ENCODE measurements at regions not wholly inside any gene's neighbourhood (a gene's known extent, or its start where the extent isn't known, plus 50 kb on each side); places are given as distances from the start of the nearest gene placed in this dataset.

DNA sequence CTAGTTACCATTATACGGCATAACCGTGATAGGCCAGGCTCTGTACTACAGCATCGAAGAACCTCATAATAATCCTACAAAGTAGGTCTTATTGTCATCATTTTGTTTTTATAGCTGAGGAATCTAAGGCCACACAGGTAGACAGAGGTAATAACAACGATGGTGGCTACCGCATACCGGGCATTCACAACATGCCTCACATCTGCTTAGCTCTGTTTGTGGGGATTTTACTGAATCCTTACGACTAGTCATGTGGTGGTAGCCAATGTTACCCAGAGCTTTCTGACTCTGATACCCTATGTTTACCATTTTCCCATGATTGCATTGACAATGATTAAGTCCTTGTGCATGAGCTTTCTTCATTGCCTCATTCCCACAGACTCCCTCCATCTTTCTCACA lies 269.4 kb downstream of the TCF7L2 start:
- DNase-seq (ENCODE audit: low spot score): no peak

DNA sequence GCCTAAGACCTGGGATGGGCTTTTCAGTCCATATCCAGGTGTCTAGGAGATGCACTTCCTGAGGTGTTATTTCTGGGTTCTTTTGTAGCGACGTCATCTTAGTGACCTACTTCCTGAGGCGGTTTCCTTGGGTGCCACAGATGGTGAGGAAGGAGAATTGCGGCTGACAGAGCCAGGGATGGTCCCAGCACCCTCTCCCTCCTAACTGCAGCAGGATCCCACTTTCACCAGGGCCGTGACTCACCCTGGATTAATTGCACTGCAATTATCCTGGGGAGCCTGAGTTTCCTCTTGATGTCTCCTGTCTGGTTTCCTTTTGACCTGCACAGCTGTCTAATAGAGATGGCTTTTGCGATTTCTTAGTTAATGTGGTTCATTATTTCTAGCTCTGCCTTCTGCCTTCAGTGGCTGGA lies 271.7 kb downstream of the TCF7L2 start:
- no peak for DNase-seq (ENCODE audit: low spot score)

GRCh38 chr10:113222207-113222606 lies 272.2 kb downstream of the TCF7L2 start:
- no peak for DNase-seq (ENCODE audit: low spot score)

- DNase-seq (ENCODE audit: low spot score): no peak
These were observed 275.3 kb downstream of the TCF7L2 start for GRCh38 chr10:113225364-113225763.

GRCh38 chr10:113225903-113226302 lies 275.9 kb downstream of the TCF7L2 start:
- DNase-seq (ENCODE audit: low spot score): no peak

DNA sequence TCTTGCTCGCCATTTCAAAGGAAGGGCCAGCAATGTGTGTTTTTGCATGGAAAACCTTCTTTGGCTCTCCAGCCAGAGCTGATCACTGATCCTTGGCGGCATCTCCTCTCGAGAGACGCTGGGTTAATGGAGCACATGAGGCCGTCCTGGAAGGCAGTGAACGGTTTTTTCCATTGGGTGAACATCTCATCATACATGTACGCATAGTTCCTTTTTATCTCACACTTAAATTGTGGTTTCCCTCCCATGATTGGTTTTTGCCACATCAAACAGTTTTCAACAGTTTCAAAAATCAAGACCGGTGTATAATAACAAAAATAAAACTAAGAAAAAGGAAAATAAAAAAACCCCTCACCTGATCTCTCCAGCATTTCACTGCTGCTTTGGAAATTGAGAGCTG lies 276.4 kb downstream of the TCF7L2 start:
- DNase-seq (ENCODE audit: low spot score): no peak

GRCh38 chr10:113226831-113227445 lies 276.9 kb downstream of the TCF7L2 start:
- no peak for DNase-seq (ENCODE audit: low spot score)

DNA sequence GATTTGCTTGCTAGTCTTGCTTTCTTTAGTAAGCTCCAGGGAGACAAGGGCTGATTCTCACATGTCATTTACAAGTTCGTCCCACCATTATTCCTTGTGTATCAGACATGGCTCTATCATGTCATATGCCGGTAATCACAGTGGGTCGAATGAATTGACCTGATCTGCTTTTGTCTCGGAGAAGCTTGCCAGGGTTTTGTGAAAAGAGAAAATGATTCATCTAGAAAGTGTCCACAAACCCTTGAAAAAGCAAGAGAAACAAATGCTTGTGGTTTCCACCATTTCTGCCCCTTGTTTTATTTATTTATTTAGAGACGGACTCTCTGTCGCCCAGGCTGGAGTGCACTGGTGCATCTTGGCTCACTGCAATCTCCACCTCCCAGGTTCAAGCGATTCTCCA lies 278.5 kb downstream of the TCF7L2 start:
- no peak for DNase-seq (ENCODE audit: low spot score)

DNA sequence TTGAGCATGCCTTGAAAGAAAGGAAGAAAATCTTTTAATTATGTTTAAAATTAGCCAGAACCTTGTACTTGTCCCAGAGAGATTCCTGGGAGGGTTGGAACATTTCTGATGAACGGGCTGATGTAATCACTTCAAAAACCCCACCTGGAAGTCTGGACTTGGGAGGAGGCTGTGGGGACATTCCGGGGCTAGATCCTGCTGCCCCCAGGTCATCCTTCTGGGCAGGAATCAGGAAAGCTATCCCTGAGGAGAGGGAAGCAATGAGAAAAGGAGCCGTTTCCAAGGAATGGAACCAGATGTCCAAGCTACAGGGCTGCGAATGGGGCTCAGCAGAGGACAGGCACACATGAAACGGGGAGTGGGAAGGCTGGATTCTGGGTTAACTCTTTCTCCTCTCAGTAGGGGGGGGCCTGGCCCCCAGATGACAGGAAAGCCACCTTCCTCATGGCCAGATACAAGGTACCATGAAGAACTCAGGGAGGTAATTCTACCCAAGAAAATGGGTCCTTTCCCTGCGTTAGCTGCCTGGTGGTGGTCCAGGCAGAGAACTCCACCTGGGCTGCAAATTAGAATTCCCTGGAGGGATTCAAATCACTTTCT lies 280.1 kb downstream of the TCF7L2 start:
- DNase-seq (ENCODE audit: low spot score): no peak

DNA sequence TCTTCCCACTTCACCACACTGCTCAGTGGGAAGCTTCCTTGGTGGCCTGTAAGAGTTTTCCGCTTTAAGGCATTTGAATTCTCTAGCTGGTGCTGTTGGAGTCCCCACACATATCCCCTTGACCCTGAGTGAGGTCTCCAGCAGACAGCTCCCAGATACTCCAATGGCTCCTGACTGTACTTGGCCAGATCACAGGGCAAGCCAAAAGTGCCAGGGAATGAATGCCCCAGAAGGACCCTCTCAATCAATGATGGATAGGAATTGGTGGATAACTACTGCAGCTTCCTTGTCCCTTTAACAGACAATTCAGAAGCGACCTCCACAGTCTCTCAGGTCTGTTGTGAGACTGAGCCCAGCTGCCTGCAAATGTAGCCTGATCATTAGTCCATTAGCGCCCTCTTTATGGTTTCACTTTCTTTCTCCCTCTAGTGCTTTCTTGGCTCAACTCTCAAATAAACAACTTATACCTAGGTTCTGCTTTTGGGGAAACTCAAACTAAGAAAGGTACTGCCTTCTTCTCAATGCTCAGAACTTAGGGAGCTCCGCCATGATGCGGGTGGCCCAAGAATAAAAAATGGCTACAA lies 283.0 kb downstream of the TCF7L2 start:
- no peak for DNase-seq (ENCODE audit: low spot score)

DNA sequence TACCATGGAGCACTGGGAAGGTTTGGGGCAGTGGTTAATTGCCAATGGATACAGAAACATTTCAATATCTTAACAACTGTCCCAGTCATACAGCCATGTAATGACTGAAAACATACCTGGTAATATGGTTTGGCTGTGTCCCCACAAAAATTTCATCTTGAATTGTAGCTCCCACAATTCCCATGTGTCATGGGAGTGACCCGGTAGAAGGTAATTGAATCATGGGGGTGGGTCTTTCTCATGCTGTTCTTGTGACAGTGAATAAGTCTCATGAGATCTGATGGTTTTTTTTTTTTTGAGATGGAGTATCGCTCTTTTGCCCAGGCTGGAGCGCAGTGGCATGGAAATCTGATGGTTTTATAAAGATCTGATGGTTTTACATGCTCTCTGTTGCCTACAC lies 284.4 kb downstream of the TCF7L2 start:
- DNase-seq (ENCODE audit: low spot score): no peak

DNA sequence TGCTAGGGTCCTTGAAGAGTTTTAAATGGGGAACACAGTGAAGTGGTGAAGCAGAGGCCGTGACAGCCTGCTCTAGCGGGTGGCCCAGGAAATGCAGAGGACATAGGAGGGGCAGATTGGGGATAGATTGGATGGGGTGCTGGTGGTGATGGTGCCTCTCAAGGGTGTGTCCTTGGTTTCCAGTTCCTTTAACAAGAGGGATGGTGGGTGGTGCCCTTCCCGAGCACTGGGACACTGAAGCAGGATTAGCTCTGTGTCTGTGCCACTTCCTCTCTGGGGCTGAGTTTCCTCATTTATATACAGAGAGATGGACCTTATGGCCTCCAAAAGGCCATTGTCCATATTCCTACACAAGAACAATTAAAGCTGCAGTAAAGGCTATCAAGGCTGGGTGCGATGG lies 285.5 kb downstream of the TCF7L2 start:
- DNase-seq (ENCODE audit: low spot score): no peak

GRCh38 chr10:113236998-113237397 lies 287.0 kb downstream of the TCF7L2 start:
- DNase-seq (ENCODE audit: low spot score): no peak

- no peak for DNase-seq (ENCODE audit: low spot score)
These were observed 289.7 kb downstream of the TCF7L2 start for GRCh38 chr10:113239566-113240350.

DNA sequence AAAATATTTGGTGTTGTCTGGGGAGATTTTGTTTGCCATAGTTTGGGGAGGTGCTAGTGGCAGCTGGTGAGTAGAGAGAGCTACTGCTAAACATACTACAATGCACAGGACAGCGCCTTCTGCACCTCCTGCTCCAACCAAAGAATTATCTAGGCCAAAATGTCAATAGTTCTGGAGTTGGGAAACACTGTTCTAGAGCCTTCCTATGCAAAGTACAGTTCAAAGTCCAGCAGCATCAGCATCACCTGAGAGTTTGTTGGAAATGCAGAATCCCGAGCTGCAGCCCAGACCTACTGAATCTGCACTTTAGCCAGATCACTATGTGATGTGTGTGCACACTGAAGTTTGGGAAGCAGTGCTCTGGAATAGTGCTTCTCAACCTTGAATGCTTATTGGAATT lies 290.7 kb downstream of the TCF7L2 start:
- no peak for DNase-seq (ENCODE audit: low spot score)

GRCh38 chr10:113241599-113242360 lies 291.7 kb downstream of the TCF7L2 start:
- DNase-seq (ENCODE audit: low spot score): no peak

- no peak for DNase-seq (ENCODE audit: low spot score)
These were observed 293.3 kb downstream of the TCF7L2 start for GRCh38 chr10:113243311-113243710.

- DNase-seq (ENCODE audit: low spot score): no peak
These were observed 294.7 kb downstream of the TCF7L2 start for GRCh38 chr10:113244750-113245149.

- DNase-seq (ENCODE audit: low spot score): no peak
These were observed 295.2 kb downstream of the TCF7L2 start for GRCh38 chr10:113245286-113245685.

- DNase-seq (ENCODE audit: low spot score): no peak
These were observed 297.0 kb downstream of the TCF7L2 start for GRCh38 chr10:113247050-113247449.

DNA sequence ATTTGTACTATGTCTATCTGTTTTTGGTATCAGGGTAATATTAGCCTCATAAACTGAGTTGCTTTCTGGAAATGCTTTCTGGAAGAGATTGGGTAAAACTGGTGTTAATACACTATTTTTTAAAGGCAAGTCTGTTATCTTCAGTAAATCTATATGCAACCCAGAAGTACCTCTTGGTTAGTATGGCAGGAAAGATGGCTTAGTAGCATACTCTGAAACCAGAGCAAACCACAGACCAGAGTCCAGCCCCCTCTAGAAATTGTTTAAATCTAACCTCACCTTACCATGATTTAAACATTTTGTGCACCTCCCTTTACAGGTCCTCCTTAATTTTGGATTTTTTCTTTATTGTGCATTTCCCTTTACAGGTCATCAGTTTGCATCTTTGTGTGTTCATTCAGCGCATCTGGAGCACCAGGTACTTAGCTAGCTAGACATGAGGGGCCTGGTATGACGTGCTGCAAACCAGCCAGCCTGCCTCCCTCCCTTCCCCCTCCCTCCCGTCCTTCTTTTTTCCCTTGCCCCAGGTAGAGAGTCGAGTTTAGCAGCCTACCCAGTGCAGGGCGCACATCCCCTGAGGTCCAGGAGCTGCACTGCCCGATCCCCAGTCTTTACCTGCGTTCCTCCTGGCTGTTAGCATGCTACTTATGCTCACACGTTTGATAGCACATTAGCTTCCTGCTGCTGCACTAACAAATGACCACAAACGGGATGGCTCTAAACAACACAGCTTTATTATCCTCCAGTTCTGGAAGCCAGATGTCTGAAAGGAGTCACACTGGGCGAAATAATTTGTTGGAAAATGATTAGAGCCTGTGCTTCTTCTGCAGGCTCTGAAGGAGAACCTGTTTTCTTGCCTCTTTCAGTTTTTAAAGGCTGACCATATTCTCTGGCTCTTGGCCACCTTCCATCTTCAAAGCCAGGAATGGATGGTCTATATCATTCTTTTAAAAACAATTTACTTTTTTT lies 299.9 kb upstream of the HABP2 start:
- no peak for DNase-seq (ENCODE audit: low spot score)

All from ureter (tissue), 1 donor.